WTC11 (cell line): ENCODE measurements at regions not wholly inside any gene's neighbourhood (a gene's known extent, or its start where the extent isn't known, plus 50 kb on each side); places are given as distances from the start of the nearest gene placed in this dataset.

ENCODE experiments used
- ATAC-seq: fragments of 200-7000 bp; cut with Tn5 transposase; 2 replicates; pipeline ENCODE4 v1.10.0; 2021; ENCODE audit warnings: mild to moderate bottlenecking, moderate library complexity
- CTCF ChIA-PET: fragments of 300-600 bp; sonication (Branson Sonifier 250); formaldehyde crosslinking; loops from one replicate; lab custom pipeline; 2021; ENCODE audit warnings: antibody characterized with exemption; lab: Charles Lee
- POLR2A ChIA-PET: fragments of 350-600 bp; sonication (Branson Sonifier 250); formaldehyde crosslinking; loops from one replicate; lab custom pipeline; 2021; ENCODE audit warnings: antibody characterized with exemption; lab: Charles Lee
- DNase-seq: peaks from one replicate; pipeline ENCODE4 v3.0.0; 2021; ENCODE audit warnings: low spot score
- H3K27ac Mint-ChIP-seq: 2 replicates; pipeline ENCODE4 v1.8.0; 2021; ENCODE audit warnings: mixed read lengths
- H3K27me3 Mint-ChIP-seq: 2 replicates; pipeline ENCODE4 v1.8.0; 2021; ENCODE audit warnings: low read depth, mild to moderate bottlenecking, moderate library complexity, mixed read lengths
- H3K36me3 Mint-ChIP-seq: 2 replicates; pipeline ENCODE4 v1.8.0; 2021; ENCODE audit warnings: mixed read lengths
- H3K4me1 Mint-ChIP-seq: 2 replicates; pipeline ENCODE4 v1.8.0; 2022; ENCODE audit warnings: mixed read lengths
- H3K4me3 Mint-ChIP-seq: 2 replicates; pipeline ENCODE4 v1.8.0; 2021; ENCODE audit warnings: mild to moderate bottlenecking, moderate library complexity, mixed read lengths
- H3K9me3 Mint-ChIP-seq: 2 replicates; pipeline ENCODE4 v1.8.0; 2021; ENCODE audit warnings: mixed read lengths
- CTCF ChIP-seq: fragments of 200-600 bp; IDR thresholded peaks from 2 replicates; pipeline ENCODE4 v1.8.0; 2022; ENCODE audit warnings: antibody characterized with exemption
- E2F4 ChIP-seq: sonication (generic); formaldehyde crosslinking; IDR thresholded peaks from 2 replicates; pipeline ENCODE4 v1.8.1; 2022; ENCODE audit warnings: low read depth, mild to moderate bottlenecking, moderate library complexity, missing genetic modification reagents, borderline replicate concordance
- ERG ChIP-seq: fragments of 250-450 bp; sonication (Bioruptor Pico); IDR thresholded peaks from 2 replicates; pipeline ENCODE4 v1.8.0; 2021; ENCODE audit warnings: mild to moderate bottlenecking
- ETV6 ChIP-seq: sonication (generic); formaldehyde crosslinking; IDR thresholded peaks from 2 replicates; pipeline ENCODE4 v1.8.1; 2022; ENCODE audit warnings: mild to moderate bottlenecking, missing genetic modification reagents
- FOXP4 ChIP-seq: sonication (generic); formaldehyde crosslinking; IDR thresholded peaks from 2 replicates; pipeline ENCODE4 v1.8.0; 2022; ENCODE audit warnings: mild to moderate bottlenecking, missing genetic modification reagents
- IRF1 ChIP-seq: sonication (generic); formaldehyde crosslinking; IDR thresholded peaks from 2 replicates; pipeline ENCODE4 v1.8.0; 2023; ENCODE audit warnings: missing genetic modification reagents
- IRF2 ChIP-seq: sonication (generic); formaldehyde crosslinking; IDR thresholded peaks from 2 replicates; pipeline ENCODE4 v1.8.0; 2022; ENCODE audit warnings: low read depth, missing genetic modification reagents, borderline replicate concordance
- JAZF1 ChIP-seq: fragments of 250-450 bp; sonication (Bioruptor Pico); IDR thresholded peaks from 2 replicates; pipeline ENCODE4 v1.9.0; 2021; ENCODE audit warnings: moderate library complexity, mild to moderate bottlenecking, inconsistent platforms
- JUN ChIP-seq: sonication (generic); formaldehyde crosslinking; IDR thresholded peaks from 2 replicates; pipeline ENCODE4 v1.8.0; 2023; ENCODE audit warnings: mild to moderate bottlenecking, missing genetic modification reagents
- MYBL2 ChIP-seq: sonication (generic); formaldehyde crosslinking; IDR thresholded peaks from 2 replicates; pipeline ENCODE4 v1.8.1; 2023; ENCODE audit warnings: mild to moderate bottlenecking, moderate library complexity, missing genetic modification reagents
- NFATC4 ChIP-seq: fragments of 250-450 bp; sonication (Bioruptor Pico); IDR thresholded peaks from 2 replicates; pipeline ENCODE4 v1.9.0; 2021; ENCODE audit warnings: mild to moderate bottlenecking
- PRRX2 ChIP-seq: fragments of 250-450 bp; sonication (Bioruptor Pico); IDR thresholded peaks from 2 replicates; pipeline ENCODE4 v1.8.0; 2021; ENCODE audit warnings: mild to moderate bottlenecking
- SMAD3 ChIP-seq: sonication (generic); formaldehyde crosslinking; IDR thresholded peaks from 2 replicates; pipeline ENCODE4 v1.8.0; 2022; ENCODE audit warnings: missing genetic modification reagents, mild to moderate bottlenecking, borderline replicate concordance
- TCF7 ChIP-seq: sonication (generic); formaldehyde crosslinking; IDR thresholded peaks from 2 replicates; pipeline ENCODE4 v1.8.0; 2022; ENCODE audit warnings: mild to moderate bottlenecking, low read depth, missing genetic modification reagents, moderate library complexity
- ZBTB43 ChIP-seq: sonication (generic); formaldehyde crosslinking; IDR thresholded peaks from 2 replicates; pipeline ENCODE4 v1.8.1; 2023; ENCODE audit warnings: mild to moderate bottlenecking, missing genetic modification reagents
- ZNF138 ChIP-seq: sonication (generic); formaldehyde crosslinking; conservative IDR thresholded peaks from 2 replicates; pipeline ENCODE4 v1.8.1; 2022; ENCODE audit warnings: mild to moderate bottlenecking, moderate library complexity, missing genetic modification reagents
- ZNF317 ChIP-seq: sonication (generic); formaldehyde crosslinking; IDR thresholded peaks from 2 replicates; pipeline ENCODE4 v1.8.1; 2023; ENCODE audit warnings: low read depth, mild to moderate bottlenecking, moderate library complexity, missing genetic modification reagents, borderline replicate concordance
- ZNF423 ChIP-seq: fragments of 250-450 bp; sonication (Bioruptor Pico); IDR thresholded peaks from 2 replicates; pipeline ENCODE4 v2.1.2; 2022; ENCODE audit warnings: mild to moderate bottlenecking, moderate library complexity
- ZNF425 ChIP-seq: fragments of 250-450 bp; sonication (Bioruptor Pico); conservative IDR thresholded peaks from 2 replicates; pipeline ENCODE4 v1.9.0; 2021; ENCODE audit warnings: mild to moderate bottlenecking
- ZSCAN18 ChIP-seq: fragments of 250-450 bp; sonication (Bioruptor Pico); IDR thresholded peaks from 2 replicates; pipeline ENCODE4 v2.1.2; 2022; ENCODE audit warnings: mild to moderate bottlenecking, moderate library complexity

GRCh38 chr2:145841973-145842372 lies 1322.1 kb upstream of the ZEB2 start (continued):
- TF ChIP-seq IRF1 (CRISPR knock-in tag) (no peak), ETV6 (CRISPR knock-in tag) (no peak), ZNF138 (CRISPR knock-in tag) (no peak), SMAD3 (CRISPR knock-in tag) (no peak), MYBL2 (CRISPR knock-in tag) (no peak), ZSCAN18 (CRISPR knock-in tag) (no peak), JUN (CRISPR knock-in tag) (no peak), ZNF423 (no peak), JAZF1 (CRISPR knock-in tag) (no peak)

GRCh38 chr2:145836986-145837385 lies 1317.1 kb upstream of the ZEB2 start:
- ATAC-seq = no peak
- no peak for DNase-seq
- Mint-ChIP-seq H3K4me1 (no peaks in the 10 kb centered on the region), H3K9me3 (no peaks in the 10 kb centered on the region), H3K27ac (no peak overlapping the region), H3K4me3 (no peak overlapping the region), H3K36me3 (no peaks in the 10 kb centered on the region), H3K27me3 (no peaks in the 10 kb centered on the region)
- ChIA-PET CTCF (no interaction called here), POLR2A (no interaction called here)
- no peak for TF ChIP-seq E2F4
- no peak for TF ChIP-seq ZNF317 (CRISPR knock-in tag)
- TF ChIP-seq ZNF425 (CRISPR knock-in tag) = no peak
- TF ChIP-seq TCF7 = no peak
- TF ChIP-seq CTCF = no peak
- no peak for TF ChIP-seq PRRX2
- TF ChIP-seq FOXP4 (CRISPR knock-in tag) = no peak
- TF ChIP-seq IRF2 (CRISPR knock-in tag) = no peak
- TF ChIP-seq ERG (CRISPR knock-in tag) = no peak
- no peak for TF ChIP-seq NFATC4 (CRISPR knock-in tag)
- no peak for TF ChIP-seq ZBTB43 (CRISPR knock-in tag)
